GM19468 (cell line): ENCODE measurements at regions not wholly inside any gene's neighbourhood (a gene's known extent, or its start where the extent isn't known, plus 50 kb on each side); places are given as distances from the start of the nearest gene placed in this dataset.

ENCODE experiments used
- ATAC-seq: cut with Tn5 transposase; IDR thresholded peaks from one replicate; pipeline ENCODE4 v1.9.1; 2021; ENCODE audit warnings: mild to moderate bottlenecking, moderate library complexity, moderate number of reproducible peaks; ENCODE audit not compliant: unreplicated experiment; ENCODE audit errors: extremely low read depth

DNA sequence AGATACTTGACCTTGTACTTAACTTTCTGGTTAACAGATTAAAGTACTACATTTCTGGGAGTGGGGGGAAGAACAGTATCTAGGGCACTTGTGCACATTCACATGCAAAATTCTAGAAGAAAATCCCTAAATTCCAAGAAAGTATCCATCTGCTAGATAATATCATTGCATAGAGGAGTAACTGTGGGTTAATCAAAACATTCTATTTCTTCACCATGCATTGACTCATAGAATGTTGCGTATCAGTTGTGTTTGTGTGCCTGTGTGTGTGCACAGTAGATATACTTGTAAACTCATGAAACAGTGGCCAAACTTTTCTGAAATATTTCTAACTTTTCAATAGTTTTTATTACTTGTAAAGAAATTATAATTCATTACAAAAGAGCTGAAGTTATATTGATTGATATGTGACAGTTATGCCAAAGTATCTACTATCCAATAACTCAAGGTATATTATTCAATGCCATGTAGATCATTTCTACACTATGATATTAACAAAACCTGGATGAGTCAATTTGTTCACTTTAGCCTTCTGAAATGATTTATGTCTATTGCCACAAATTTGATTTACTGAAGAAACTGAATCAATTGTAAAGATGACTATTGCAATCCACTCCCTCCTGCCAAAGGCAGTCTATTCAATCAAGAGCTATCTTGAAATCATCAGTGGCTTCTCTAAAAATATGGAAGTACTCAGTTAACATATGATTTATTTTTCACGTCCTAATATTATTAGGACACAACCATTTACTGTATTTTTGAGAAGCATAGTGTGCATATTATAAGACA lies 756.7 kb upstream of the ARGLU1 start:
- ATAC-seq = no peak

DNA sequence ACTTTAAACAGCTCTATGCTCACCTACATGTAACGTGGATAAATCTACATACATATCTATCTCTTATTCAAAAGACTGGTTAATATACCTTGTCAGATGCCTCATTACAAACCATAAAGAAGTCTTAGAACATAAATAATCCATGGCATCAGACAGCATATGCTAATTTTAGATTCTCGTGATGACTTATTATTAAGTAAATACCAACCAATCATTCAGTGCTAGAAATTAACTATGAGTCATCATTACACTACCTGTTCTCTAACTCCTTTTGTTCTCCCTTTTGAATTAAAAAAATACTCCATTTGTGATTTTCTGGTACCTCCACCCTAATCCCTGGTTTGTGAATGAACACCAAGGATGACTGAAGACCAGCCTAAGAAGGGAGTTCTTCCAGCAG lies 754.3 kb upstream of the ARGLU1 start:
- ATAC-seq = no peak

DNA sequence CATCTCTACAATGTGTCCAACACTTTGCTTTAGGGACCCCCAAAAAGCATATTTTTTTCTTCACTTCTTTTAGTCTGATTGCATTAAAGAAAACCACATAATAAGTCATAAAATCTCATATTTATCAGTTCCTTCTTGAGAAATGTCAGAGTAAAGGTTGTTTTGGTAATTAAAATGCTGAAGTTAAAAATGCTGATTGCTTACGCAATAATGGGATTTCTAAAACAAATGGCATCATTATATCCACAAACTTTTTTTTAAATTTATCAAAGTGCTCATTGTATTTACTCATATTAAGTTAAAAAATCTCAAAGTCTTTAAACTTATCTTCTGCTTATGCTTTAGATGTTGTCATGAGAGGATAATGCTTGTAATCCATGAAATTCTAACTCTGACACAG lies 737.2 kb upstream of the ARGLU1 start:
- no peak for ATAC-seq

DNA sequence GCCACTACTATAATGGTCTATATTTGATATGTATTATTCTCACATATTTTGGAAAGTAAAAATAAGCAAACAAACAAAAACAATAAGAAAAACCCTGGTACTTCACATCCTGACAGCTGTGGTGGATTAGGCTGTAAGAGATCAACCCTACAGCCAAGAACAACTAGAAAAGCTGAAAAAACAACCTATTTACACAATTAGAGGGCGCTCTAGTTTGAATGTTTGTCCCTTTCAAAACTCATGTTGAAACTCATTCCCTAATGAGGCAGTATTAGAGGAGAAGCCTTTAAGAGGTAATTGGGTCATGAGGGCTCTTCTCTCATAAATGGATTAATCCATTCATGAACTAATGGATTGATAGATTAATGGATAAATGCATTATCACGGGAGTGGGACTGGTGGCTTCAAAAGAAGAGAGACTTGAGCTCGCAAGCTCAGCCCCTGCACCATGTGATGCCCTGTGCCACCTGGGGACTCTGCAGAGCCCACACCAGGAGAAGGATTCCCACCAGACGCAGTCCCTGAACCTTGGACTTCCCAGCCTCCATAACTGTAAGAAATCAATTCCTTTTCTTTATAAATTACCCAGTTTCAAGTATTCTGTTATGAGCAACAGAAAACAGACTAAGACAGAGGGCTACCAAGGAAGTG lies 733.9 kb upstream of the ARGLU1 start:
- ATAC-seq = no peak

DNA sequence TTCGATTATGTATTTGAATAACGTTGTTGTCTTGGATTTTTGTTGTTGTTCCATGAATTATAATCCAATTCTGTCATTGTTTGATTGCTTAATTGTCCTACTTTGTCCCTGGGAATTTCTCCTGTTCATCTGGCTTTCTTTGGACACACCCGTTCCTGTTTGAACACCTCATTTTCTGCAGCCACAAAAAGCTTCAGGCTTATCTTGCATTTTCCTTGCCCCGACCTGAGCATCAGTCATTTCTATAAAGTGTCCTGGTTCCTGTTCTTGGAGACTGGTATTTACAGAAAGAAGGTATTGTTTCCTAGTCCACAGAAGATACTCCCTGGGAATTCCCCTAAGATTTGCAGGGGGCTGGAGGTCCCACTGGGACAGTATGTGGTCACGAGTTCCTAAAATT lies 731.8 kb upstream of the ARGLU1 start:
- ATAC-seq = no peak

DNA sequence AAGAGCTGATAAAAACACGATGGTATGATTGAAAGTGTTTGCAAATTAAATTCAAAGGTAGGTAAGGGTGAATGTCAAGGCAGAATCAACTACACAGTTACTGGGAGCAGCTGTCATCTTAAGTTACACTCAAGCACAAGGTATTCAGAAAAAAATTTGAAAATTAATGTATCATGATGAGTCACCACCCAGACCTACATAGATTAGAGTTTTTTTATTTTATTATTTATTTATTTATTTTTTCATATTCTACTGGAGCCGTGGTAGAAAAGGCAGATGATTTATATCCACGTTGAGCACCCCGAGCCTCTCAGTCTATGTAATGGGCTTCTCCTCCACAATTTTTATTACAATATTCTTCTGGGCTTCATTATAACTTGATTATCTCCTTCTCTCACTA lies 728.9 kb upstream of the ARGLU1 start:
- no peak for ATAC-seq

DNA sequence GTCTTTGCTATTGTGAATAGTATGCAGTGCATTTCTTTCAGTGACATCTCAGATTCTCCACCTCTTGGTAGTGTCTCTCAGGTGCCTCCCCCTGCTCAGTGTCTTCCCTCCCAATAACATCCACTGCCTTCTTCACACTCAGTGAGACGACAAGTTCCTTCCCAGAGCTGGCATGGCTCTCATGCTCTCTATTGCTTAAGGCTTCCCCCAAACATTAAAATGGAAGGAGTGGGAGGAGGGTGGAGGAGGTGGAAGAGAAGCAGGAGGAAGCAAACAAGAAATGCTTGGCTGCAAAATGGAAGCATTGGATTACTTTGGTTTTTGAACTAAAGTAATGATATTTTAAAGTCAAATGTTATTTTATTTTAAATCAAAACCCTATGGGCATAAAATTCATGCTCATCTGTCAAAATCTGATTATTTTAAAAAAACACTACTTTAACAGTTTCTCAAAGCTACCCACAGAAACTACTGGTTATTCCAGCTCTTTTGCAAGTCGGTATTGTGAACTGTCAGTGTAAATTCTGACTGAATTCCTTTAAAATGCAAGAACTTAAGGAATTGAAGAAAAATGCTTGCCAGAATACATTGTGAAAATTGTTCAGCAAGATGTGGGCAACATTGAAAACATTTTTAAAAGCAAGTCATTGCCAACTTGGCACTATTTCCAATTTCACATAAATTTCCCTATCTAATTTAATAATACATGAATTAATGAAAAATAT lies 727.6 kb upstream of the ARGLU1 start:
- no peak for ATAC-seq

DNA sequence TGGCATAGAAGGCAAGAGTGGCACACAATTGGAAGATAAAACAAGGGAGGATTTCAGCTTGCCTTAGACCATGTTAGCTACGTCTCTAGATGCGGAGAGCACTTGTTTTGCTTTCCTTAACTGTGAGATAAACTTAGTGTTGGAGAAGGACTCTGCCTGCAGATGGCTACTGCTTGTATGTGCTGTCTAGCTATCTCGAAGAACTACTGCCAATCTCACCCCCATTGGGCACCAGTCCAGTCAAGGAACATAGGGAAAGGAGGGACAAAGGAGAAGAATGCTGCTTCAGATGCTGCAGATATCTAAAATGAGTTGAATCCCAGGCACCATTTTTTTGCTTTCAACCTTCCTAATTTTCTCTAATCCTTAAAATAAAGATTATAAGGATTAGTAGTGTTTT lies 726.0 kb upstream of the ARGLU1 start:
- ATAC-seq = no peak

DNA sequence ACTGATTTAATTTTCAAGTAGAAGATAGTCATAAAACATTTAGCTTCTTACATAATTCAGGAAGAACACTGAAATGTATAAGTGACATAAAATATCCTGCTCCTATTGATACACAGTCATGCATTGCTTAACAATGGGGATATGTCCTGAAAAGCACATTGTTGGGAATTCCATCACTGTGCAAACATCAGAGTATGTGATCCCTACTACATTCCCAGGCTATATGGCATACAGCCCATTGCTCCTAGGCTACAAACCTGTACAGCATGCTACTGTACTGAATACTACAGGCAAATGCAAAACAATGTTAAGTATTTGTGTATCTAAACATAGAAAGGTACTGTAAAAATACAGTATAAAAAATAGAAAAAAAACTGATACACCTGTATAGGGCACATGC lies 723.9 kb upstream of the ARGLU1 start:
- ATAC-seq = no peak

DNA sequence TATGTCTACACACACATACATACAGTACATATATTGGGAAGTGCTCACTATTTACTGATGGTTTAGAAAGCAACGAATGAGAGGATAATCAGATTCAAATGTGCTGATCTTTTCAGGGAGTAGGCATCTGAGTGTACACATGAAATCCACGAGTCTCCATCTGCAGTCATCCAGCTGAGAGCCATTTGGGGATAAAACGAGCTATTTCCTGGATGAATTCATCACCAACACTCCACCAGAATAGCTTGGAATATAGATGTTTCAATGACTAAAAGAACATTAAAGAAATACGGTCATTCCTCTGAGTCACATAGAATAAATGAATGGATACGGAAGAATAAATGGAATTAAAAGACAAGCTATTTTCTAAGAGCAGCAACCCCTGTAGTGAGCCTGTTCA lies 721.6 kb upstream of the ARGLU1 start:
- ATAC-seq = no peak

DNA sequence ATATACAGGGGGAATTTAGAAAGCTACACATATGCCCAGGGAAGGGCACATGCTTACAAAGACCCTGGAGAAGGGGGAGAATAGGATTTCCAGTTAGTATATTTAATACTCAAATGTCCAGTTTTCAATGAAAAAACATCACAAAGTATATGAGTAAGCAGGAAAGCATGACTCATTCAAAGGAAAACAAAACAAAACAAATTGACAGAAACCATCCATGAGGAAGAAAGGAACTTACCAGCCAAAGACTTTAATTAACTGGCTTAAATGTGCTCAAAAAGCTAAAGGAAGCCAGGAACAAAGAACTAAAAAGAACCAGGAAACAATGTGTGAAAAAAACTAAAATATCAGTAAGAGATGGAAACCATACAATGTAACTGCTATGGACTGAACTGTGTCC lies 716.2 kb upstream of the ARGLU1 start:
- ATAC-seq = no peak

DNA sequence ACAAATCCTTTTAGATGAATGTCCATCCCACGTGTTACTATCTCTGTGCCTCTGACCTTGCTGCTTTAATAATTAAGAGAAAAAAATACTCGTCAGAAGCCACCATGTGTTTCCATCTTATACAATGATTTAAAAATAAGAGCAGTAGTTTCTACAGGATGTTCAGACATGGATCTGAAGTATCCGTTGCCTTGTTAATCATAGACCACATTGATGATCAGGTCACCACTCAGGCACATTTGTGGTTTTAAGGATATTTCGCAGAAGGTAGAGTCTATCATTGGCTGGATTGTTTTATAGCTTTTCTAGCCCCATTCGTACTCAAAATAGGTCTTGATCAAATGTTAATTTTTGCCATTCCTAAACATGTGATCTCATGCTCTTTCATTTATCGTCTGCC lies 710.0 kb upstream of the ARGLU1 start:
- no peak for ATAC-seq

DNA sequence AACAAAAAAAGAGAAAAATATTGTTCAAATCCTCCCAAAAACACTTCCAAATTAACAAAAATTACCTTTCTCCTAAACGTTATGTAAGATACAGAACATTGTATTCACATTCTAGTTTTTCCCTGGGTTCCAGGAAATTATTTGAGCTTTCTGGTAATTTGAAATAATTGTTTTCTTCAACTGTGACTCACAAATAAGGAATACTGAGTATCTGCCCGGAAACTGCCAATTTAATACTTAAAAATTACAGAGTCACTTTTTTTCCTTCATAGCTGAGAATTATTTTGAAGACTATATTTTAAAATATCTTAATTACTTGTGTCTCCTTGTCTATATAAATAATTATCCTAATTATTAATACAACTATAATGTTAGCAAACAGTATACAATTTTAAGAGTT lies 709.0 kb upstream of the ARGLU1 start:
- ATAC-seq = no peak

DNA sequence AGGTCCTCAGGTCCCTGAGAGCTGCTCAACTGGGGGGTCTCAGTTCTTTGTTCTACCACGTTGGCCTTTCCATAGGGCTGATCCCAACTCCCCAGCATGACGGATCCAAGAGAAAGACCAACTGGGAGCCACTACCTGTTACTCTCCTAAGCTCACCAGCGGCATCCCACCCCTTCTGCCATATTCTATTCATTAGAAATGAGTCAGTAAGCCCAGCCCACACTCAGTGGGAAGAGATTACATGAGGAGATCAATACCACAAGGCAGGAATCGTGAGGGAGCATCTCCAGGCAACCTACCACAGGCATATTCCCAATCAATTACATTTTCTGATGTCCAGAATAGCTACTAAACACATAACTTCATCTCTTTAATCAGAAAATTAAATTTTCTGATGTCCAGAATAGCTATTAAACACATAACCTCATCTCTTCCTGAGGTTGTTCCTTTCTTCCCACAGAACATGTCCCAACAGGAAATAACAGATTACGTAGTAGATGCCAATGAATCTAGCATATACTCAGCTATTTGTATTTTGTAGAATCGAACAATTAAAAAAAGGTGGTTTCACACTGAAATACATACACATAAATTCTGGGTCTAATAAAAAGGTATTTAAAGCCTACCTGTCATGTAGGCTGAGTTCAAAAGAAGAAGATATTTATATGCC lies 708.1 kb upstream of the ARGLU1 start:
- no peak for ATAC-seq

DNA sequence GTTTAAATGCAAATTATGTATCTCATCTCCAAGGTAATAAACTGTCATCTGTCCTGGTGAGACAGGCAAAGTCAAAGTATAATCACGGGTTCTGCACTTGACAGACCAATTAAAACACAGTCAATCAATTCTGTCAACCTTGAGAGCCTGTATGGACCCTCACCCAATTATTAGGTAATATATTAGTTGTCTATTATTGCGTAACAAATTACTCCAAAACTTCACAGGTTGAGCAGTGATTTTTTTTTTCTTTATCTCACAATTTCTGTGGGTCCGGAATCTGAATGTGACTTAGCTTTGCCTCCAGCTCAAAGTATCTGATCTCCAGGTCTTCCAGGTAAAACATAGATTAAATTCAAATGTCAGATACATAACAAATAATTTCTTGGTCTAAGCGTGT lies 707.4 kb upstream of the ARGLU1 start:
- ATAC-seq = no peak

DNA sequence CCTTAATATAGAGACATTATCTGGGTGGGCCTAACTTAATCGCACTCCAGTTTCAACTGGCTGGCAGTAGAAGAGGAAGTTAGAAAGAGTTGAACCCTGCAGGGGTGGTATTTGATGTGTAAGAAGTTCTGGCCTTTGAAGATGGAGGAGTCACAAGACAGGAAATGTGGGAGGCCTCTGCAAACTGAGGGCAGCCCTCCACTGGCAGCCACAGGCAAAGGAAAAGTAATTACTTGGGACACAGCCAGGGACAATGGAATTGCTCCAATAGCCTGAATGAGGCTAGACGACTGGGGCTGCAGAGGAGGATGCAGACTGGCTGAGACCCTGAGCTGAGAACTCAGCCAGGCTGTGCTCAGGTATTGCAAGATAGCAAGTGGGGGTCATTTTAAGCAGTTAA lies 703.3 kb upstream of the ARGLU1 start:
- ATAC-seq = no peak

DNA sequence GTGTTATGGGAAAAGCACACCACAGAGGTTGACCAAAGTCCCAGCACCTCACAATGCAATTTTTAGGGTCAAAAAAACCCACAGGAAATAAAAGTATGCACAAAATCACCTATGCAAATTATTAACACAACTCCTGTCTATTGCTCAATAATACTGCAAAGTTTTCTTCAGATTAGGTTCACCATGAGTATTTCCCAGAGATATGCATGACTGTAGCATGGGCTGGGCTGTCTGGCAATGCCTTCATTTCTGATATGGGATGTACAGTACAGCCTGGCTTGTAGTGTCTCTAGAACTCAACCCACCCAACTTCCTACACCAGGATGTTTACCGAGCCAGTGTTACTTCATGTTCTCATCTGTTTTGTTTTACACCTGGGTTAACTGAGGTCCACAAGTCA lies 698.7 kb upstream of the ARGLU1 start:
- no peak for ATAC-seq

DNA sequence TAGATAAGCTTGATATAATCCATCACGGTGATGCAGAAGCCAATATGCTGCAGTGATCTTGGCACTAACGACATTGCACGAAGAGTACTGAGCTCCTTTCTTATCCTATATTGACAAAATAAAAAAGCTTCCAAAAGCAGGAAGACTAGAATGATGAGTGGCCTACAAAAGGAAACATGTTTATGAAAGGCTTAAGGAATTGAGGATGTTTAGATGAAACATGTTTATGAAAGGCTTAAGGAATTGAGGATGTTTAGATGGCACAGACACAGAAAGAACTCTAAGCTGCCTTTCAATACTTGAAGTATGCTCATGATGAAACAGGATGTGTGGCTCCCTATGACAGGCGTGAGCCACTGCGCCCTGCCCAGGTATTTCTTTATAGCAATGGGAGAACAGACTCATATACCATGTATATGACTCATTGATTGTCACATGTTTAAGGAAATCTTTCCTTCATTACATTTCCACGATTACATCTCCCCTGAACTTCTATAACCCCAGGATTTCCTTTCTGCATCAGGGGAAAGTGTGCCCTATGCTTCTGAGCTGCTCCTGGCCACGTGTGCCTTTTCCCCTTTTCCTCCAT lies 690.8 kb upstream of the ARGLU1 start:
- no peak for ATAC-seq

DNA sequence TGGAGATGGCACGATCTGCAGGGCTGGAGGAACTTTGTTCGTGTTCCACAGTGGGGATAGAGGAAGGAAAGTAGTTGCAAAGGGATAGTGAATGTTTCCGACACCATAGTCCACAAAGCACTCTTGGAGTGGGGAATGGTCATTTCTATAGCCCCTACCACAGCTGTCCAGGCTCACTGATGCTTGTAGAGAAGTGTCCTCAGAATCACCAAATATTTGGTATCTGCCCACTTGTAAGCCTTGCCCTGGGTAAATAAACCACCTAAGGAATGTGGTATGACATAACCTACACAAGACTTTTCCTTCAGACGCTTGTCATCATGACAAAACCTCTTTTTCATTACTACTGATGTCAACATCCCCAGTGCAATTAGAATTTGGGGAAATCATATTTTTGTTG lies 686.5 kb upstream of the ARGLU1 start:
- ATAC-seq = no peak

DNA sequence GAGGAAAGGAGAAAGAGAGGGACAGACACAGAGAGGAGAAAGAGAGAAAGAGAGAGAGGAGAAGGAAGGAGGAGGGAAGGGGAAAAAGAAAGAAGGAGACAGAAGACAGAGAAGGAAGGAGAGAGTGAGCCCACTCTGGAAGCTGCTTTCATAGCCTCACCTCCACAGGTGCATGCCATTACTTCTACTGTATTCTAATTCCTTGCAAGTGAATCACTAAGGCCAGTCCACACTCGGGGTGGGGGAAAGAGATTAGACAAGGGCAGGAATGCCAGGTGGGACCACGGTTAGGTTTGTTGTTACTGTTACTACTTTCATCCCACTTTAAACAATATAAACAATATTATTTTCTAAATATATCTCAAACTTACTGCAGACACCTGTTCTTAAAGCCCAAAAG lies 684.5 kb upstream of the ARGLU1 start:
- ATAC-seq = no peak

DNA sequence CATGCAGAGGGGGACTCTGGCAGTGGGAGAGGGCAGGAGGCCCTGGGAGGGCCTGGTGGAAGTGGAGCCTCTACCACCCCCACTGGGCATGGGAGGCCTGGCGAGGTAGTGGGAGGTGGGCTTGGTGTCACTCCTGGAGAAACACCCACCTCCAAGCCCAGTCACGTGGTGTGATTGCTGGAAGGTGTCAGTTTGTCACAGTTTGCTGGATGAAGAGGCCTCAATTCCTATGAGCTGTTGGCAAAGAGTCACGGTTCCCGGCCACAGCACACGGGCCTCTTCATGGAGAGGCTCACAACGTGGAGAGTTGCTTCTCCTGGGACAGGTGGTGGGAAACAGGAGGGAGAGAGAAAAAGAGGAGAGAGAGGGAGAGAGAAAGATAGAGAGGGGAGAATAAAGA lies 684.1 kb upstream of the ARGLU1 start:
- ATAC-seq = no peak
